IPS-15b (cell line): ENCODE measurements at regions not wholly inside any gene's neighbourhood (a gene's known extent, or its start where the extent isn't known, plus 50 kb on each side); places are given as distances from the start of the nearest gene placed in this dataset.

Experiments
- H3K27me3 ChIP-seq: one replicate; pipeline ENCODE4 v1.6.1; 2013; ENCODE audit warnings: low read length; ENCODE audit not compliant: control insufficient read depth, insufficient read depth
- H3K36me3 ChIP-seq: one replicate; pipeline ENCODE4 v1.6.1; 2013; ENCODE audit warnings: low read length; ENCODE audit not compliant: control insufficient read depth, insufficient read depth
- H3K4me1 ChIP-seq: one replicate; pipeline ENCODE4 v1.6.1; 2013; ENCODE audit warnings: mild to moderate bottlenecking, low read length; ENCODE audit not compliant: control insufficient read depth, insufficient read depth
- H3K4me3 ChIP-seq: one replicate; pipeline ENCODE4 v1.5.1; 2013; ENCODE audit warnings: low read depth, low read length
- H3K9ac ChIP-seq: one replicate; pipeline ENCODE4 v1.6.1; 2013; ENCODE audit warnings: low read depth, mild to moderate bottlenecking, low read length
- H3K9me3 ChIP-seq: one replicate; pipeline ENCODE4 v1.6.1; 2013; ENCODE audit warnings: mild to moderate bottlenecking, low read length; ENCODE audit not compliant: control insufficient read depth, insufficient read depth

GRCh38 chr16:9523994-9524393, 432.6 kb downstream of the HAPSTR1 start:
- no peaks in the 10 kb centered on the region for H3K9me3 ChIP-seq
- no peaks in the 10 kb centered on the region for H3K36me3 ChIP-seq
- no peak overlapping the region for H3K4me3 ChIP-seq
- no peaks in the 10 kb centered on the region for H3K27me3 ChIP-seq
- H3K9ac ChIP-seq: no peak overlapping the region
- peaks cover 10% of the 10 kb centered on the region for H3K4me1 ChIP-seq

GRCh38 chr16:9525037-9525436, 433.6 kb downstream of the HAPSTR1 start:
- H3K36me3 ChIP-seq: no peaks in the 10 kb centered on the region
- H3K4me3 ChIP-seq: no peak overlapping the region
- H3K4me1 ChIP-seq: peaks cover 10% of the 10 kb centered on the region
- H3K27me3 ChIP-seq: no peaks in the 10 kb centered on the region
- no peak overlapping the region for H3K9ac ChIP-seq
- H3K9me3 ChIP-seq: no peaks in the 10 kb centered on the region

- Histone ChIP-seq H3K9ac (no peak overlapping the region), H3K4me3 (no peak overlapping the region), H3K36me3 (no peaks in the 10 kb centered on the region), H3K9me3 (no peaks in the 10 kb centered on the region), H3K27me3 (no peaks in the 10 kb centered on the region), H3K4me1 (peaks cover 9% of the 10 kb centered on the region)
Observed at GRCh38 chr16:9526791-9527190, 435.3 kb downstream of the HAPSTR1 start.

- Histone ChIP-seq H3K9me3 (no peaks in the 10 kb centered on the region), H3K27me3 (no peaks in the 10 kb centered on the region), H3K4me1 (peaks cover 4% of the 10 kb centered on the region), H3K36me3 (no peaks in the 10 kb centered on the region), H3K4me3 (no peak overlapping the region), H3K9ac (no peak overlapping the region)
Observed at GRCh38 chr16:9527976-9528375, 436.5 kb downstream of the HAPSTR1 start.

- Histone ChIP-seq H3K4me1 (peaks cover 4% of the 10 kb centered on the region), H3K9me3 (no peaks in the 10 kb centered on the region), H3K27me3 (no peaks in the 10 kb centered on the region), H3K36me3 (no peaks in the 10 kb centered on the region), H3K9ac (no peak overlapping the region), H3K4me3 (no peak overlapping the region)
Observed at GRCh38 chr16:9528511-9529079, 437.2 kb downstream of the HAPSTR1 start.

GRCh38 chr16:9533042-9533441, 441.6 kb downstream of the HAPSTR1 start:
- no peaks in the 10 kb centered on the region for H3K36me3 ChIP-seq
- H3K4me1 ChIP-seq: peaks cover 4% of the 10 kb centered on the region
- H3K27me3 ChIP-seq: no peaks in the 10 kb centered on the region
- H3K9ac ChIP-seq: no peak overlapping the region
- no peak overlapping the region for H3K4me3 ChIP-seq
- H3K9me3 ChIP-seq: no peaks in the 10 kb centered on the region

- no peaks in the 10 kb centered on the region for H3K27me3 ChIP-seq
- no peaks in the 10 kb centered on the region for H3K4me1 ChIP-seq
- H3K9me3 ChIP-seq: no peaks in the 10 kb centered on the region
- H3K9ac ChIP-seq: no peak overlapping the region
- no peaks in the 10 kb centered on the region for H3K36me3 ChIP-seq
- H3K4me3 ChIP-seq: no peak overlapping the region
Observed at GRCh38 chr16:9534759-9535158, 443.3 kb downstream of the HAPSTR1 start.

GRCh38 chr16:9536905-9537304, 445.5 kb downstream of the HAPSTR1 start:
- no peak overlapping the region for H3K9ac ChIP-seq

GRCh38 chr16:9539346-9539745, 447.9 kb downstream of the HAPSTR1 start:
- no peaks in the 10 kb centered on the region for H3K9me3 ChIP-seq
- no peak overlapping the region for H3K9ac ChIP-seq
- H3K4me3 ChIP-seq: no peak overlapping the region
- no peaks in the 10 kb centered on the region for H3K27me3 ChIP-seq
- H3K36me3 ChIP-seq: no peaks in the 10 kb centered on the region
- H3K4me1 ChIP-seq: no peaks in the 10 kb centered on the region

More at GRCh38 chr16:9536905-9537304, 445.5 kb downstream of the HAPSTR1 start:
- no peaks in the 10 kb centered on the region for H3K27me3 ChIP-seq
- no peak overlapping the region for H3K4me3 ChIP-seq
- no peaks in the 10 kb centered on the region for H3K4me1 ChIP-seq
- no peaks in the 10 kb centered on the region for H3K9me3 ChIP-seq
- H3K36me3 ChIP-seq: no peaks in the 10 kb centered on the region

- Histone ChIP-seq H3K9me3 (no peaks in the 10 kb centered on the region), H3K27me3 (no peaks in the 10 kb centered on the region), H3K4me3 (no peak overlapping the region), H3K36me3 (no peaks in the 10 kb centered on the region), H3K9ac (no peak overlapping the region), H3K4me1 (no peaks in the 10 kb centered on the region)
Observed at GRCh38 chr16:9541723-9542122, 450.3 kb downstream of the HAPSTR1 start.

- Histone ChIP-seq H3K4me3 (no peak overlapping the region), H3K9ac (no peak overlapping the region), H3K4me1 (no peaks in the 10 kb centered on the region), H3K27me3 (no peaks in the 10 kb centered on the region), H3K9me3 (no peaks in the 10 kb centered on the region), H3K36me3 (no peaks in the 10 kb centered on the region)
Observed at GRCh38 chr16:9542165-9542755, 450.8 kb downstream of the HAPSTR1 start.

- H3K9me3 ChIP-seq: no peaks in the 10 kb centered on the region
- H3K36me3 ChIP-seq: no peaks in the 10 kb centered on the region
- H3K4me1 ChIP-seq: no peaks in the 10 kb centered on the region
- H3K9ac ChIP-seq: no peak overlapping the region
- no peak overlapping the region for H3K4me3 ChIP-seq
- H3K27me3 ChIP-seq: no peaks in the 10 kb centered on the region
Observed at GRCh38 chr16:9545522-9546437, 454.3 kb downstream of the HAPSTR1 start.
